ENCODE measurements at regions not wholly inside any gene's neighbourhood (a gene's known extent, or its start where the extent isn't known, plus 50 kb on each side); places are given as distances from the start of the nearest gene placed in this dataset.

DNA sequence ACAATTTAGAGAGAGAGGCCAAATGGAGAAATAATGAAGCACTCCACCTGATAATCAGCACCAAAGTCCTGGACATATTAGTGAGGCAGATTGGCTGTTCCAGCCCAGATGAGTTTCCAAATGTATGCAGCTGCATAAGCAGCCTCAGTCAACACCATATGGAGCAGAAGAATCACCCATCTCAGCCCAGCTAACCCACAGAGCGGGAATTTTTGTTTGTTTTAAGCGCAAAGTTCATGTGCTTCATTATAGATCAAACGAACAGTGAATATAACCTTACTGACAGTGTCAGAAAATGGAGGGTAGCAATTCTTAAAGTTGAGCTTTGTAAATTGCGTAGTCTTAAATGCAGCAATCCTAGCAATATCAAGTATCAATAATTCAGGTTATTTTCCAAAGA lies 234.0 kb upstream of the CEP162 start:
- DNase-seq = no peak

DNA sequence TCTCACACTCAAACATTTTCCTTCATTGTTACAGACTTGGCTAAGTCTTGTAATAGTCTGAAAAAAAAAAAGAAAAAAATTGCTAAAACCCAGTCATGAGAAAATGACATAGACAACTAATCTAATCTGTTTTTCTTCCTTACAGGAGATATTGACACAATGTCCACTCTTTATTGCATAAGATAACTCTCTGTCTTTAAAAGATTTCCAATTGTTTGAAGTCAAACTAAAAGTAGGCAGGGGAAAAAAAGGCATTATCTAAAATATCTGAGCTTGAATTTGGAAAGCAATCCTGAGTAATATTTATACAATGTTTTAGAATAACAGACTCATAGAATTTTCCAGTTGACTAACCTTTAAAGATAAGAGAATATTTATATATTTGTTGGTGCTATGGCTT lies 233.0 kb upstream of the CEP162 start:
- no peak for DNase-seq

DNA sequence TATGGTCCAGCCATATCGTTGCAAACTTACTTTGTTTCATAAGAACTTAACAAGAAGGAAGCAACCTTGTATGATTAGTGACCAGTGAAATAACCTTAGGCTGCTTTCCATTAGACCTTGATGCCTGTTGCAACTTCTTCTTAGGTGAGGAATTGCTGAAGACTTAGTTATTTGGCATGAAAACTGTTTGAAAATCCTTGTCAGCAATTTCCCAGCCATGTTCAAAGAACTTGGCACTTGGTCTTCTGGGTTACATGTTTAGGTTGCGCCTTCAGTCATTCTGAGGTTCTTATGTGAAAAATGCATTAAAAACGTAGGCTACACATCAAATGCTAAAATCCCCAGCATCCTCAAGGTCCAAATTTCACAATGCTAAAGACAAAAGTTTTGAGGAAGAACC lies 232.0 kb upstream of the CEP162 start:
- no peak for DNase-seq

DNA sequence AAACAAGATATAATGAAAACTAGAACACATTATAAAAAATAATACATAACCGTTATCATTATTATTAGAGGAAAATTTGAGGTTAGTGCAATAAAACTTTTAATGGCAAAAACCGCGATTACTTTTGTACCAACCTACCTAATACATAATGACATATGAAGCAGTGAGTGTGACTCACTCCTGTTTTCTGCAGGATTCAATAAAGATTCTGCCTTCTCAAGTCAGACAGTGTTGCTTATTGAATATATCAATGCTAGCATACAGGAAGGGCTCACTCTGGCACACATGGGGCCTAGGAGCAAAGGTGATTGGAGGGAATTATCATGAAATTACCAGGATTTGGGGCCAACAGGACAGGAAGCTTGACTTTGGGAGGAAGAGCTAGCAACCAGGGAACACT lies 230.8 kb upstream of the CEP162 start:
- no peak for DNase-seq

DNA sequence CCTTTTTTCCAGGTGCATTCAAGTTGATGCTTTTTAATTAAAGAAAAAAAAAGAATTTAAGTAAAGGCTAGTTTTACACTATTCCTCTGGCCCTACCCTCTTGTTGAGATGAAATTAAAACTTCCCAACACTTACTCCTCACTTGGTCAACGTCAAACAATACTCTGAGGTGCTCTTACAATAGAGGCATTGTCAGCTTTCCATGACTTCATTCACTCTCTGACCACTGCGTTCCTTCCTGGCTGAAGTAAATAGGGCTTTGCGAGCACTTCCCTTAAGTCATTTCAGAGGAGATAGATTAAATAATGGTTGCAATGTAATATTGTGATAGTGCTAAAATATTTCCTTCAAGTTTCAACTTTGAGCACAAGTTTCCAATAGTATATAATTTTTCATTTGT lies 229.8 kb upstream of the CEP162 start:
- DNase-seq = no peak

- DNase-seq = no peak
Measured at GRCh38 chr6:84456803-84457202, 229.4 kb upstream of the CEP162 start.

- no peak for DNase-seq
Measured at GRCh38 chr6:84455511-84456029, 228.1 kb upstream of the CEP162 start.

DNA sequence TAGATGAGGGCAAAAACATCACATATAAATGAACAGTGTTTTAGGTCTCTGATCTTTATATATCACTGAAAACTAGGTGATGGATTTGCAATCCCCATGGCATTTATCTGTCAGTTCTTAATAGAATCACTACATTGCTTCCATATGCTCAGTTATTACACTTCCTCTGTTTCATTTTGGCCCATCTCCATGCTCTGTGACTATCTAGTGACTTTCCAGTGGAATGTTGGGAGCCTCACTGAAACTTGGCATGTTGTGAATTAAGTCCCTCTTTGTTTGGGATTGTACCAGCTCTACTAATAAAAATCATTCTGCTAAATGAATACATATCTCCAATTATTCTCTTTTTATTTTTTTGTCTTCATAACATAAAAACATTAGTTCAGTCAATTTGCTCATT lies 226.1 kb upstream of the CEP162 start:
- DNase-seq = no peak

- DNase-seq = no peak
Measured at GRCh38 chr6:84450018-84450417, 222.6 kb upstream of the CEP162 start.

GRCh38 chr6:84449220-84449619 lies 221.8 kb upstream of the CEP162 start:
- no peak for DNase-seq

DNA sequence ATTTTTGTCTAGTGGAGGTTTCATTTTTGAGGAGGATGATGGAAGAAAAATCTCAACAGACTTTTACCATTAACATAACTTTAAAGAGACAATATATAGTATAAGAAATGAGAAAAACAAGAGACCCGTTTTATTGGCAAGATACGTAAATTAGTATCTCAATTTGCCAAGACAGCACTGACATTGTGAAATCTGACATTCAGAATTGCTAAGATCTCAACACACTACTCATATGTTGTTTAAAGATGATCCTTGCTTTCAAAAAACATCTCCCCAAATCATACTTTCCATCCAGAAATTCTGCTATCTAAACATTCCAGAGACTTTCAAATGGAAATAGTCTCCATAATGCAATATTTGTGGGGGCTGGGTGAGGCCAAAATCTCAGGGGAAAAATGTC lies 220.9 kb upstream of the CEP162 start:
- no peak for DNase-seq

GRCh38 chr6:84447651-84448050 lies 220.2 kb upstream of the CEP162 start:
- no peak for DNase-seq

GRCh38 chr6:84445068-84445467 lies 217.6 kb upstream of the CEP162 start:
- DNase-seq = no peak

DNA sequence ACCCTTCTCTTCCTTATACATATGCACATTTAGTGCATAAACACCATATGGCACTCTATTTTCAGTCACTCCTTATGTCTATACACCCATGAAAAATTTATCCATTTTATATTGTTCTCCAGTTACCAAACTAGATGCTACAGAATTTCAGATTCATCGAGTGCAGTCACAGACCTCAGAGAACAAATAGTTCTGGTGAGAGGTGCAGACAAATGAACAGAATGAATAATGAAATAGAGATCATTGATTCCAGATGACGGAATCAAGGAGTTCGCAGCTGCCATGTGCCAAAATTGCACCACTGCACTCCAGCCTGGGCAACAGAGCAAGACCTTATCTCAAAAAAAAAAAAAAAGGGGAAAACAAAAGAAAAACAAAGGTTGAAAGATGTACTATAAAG lies 214.8 kb upstream of the CEP162 start:
- DNase-seq = no peak

DNA sequence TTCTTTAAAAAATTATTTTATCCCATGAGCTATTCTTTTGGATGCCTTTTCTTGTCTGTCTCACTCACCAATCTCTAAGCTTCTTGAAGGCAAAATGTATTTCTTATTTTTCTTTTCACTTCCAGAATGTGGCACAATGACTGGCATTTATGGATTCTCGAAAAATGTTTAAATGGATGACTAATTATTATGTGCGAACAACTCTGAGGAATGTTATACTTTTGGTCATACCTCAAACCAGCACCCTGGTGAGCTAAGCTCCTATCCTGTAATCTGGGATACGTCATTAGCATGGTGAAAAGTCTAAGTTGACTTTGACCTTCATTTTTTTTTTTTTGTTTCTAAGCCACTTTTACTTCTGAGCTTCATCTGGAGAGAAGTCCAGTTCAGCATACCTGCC lies 214.0 kb upstream of the CEP162 start:
- DNase-seq = no peak

DNA sequence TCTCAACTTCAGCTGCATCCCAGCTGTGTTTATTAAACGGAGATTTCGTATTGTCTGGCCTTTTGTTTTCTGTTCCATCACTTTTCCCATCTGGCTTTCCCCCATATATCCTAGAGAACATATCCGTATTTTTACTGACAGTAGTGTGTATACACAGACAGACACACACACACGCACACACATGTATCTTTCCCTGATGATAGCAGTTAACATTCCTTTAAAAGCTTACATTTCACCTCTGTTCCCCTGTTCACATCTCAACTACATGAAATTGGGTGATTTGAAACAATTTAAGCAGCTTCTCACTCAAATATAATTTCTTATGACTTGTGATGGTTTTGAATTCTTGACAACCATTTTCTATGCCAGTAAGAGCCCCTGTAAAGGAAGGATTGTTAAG lies 207.1 kb upstream of the CEP162 start:
- DNase-seq = no peak

DNA sequence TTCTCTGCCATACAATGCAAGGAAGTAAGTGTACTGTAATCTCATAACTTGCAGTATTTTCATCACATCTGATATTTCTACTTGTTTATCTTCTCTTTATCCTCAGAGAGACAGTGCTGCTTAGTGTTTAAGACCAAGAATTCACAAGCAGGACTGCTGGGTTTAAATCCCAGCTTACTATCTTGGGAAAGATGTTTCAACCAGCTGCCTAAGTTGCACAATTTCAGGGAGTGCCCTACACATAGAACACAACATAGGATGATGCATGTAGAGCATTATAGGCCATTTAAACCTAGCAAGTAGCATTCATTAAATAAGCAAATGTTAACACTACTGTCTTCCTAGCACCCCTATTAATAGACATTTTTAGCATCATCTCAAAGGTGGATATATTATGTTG lies 205.2 kb upstream of the CEP162 start:
- DNase-seq = no peak

DNA sequence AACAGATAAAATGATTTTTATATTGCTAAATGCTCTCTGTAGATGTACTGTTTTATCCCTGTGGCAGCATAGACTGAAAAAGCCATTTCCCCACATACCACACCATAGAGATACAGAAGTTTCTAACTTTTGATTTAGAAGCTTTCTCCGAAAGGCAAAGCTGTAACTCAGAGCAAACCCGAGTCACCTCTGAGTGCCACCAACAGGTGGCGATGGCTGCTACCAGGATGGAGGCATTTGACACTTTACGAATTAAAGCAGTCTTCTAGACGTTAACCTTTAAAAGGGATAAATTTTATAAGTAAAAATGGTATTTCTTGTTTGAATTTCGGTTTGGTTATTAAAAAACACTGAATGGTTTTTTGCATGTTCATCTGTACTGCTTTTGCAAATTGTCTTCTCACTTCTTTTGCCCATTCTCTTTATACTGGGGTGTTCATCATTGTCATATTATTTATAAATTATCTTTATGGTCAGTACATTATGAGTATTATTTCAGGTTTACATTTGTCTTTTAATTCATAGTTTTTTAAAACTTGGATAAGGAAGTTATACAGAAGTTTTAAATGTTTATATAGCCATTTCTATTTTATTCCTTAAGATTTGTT lies 201.0 kb upstream of the CEP162 start:
- DNase-seq = peak; percentile 0

GRCh38 chr6:84425971-84426705 lies 198.7 kb upstream of the CEP162 start:
- no peak for DNase-seq

DNA sequence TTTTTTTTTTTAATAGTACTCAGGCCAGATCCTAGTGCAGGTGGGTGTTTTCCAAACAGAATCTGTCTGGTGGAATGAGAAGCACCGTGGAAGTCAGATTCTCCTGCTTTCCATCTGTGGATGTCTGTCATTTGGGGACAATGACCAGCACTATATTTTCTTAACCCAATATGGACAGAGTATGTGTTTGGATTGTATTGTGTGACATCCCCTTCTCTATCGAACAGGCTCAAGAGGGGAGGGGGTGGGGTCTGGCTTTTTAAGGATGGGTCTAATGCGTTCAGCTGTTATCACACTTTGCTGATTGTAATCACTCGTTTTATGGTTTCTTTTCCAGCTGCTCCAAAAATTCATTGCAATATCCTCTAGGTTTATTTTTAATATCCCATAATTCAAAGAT lies 197.5 kb upstream of the CEP162 start:
- no peak for DNase-seq

DNA sequence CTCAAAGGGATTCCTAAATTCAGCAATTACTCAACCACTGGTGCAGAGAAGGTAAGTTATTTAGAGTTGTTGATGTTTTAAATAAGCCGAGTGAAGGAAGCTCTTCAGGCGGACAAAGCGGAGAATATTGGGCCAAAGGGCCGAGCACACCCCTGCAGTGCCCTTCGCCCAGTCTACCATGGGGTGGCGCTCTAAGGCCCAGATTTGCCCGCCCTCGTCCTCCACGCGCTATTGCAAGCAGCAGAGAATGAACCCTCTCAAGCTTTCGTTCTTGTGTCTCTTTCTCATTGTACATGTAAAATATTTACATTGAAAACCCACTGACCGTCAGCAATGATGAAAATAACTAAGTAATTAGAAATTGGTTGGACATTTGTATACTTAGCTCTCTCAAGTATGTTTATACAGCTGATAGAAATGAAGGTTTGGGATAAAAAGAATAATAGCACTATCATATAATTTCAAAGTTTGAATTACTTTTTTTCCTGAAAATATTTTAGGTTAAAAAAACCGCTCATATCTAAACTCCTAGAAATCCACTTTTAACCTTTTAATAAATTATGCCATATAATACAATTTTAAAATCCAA lies 195.0 kb upstream of the CEP162 start:
- no peak for DNase-seq

DNA sequence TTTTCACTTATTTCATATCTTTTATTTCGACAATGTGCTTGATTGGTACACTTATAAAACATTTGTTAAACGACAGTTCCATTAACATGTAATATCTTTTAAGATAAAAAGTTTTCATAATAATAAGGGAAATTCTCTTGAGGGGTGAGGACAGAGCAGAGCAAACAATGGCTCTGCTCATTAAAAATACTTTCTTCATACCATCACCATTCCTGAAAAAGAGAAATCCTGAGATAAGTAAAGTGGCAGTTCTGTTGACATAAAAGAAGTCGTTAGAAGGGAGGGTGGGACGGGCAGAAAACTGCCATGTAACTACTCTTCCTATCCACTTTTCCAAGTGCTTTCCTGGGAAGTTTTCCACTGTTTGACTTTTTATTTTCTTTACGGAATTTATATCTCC lies 193.6 kb upstream of the CEP162 start:
- no peak for DNase-seq

DNA sequence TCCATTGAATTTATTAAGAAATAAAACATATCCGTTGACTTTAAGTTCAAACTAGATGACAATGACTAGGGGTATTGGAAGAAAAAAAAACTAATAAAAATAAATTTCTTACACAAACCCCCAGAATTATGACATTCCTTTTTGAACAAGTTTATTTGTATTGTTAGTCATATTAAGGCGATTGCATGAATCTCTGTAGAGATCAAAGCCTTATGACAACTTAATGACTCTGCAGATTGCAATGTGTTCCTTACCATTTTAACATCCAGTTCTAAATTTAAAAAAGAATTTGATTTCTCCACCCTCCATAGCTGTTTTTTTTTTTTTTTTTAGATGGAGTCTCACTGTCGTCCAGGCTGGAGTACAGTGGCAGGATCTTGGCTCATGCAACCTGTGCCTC lies 189.8 kb upstream of the CEP162 start:
- DNase-seq = no peak

DNA sequence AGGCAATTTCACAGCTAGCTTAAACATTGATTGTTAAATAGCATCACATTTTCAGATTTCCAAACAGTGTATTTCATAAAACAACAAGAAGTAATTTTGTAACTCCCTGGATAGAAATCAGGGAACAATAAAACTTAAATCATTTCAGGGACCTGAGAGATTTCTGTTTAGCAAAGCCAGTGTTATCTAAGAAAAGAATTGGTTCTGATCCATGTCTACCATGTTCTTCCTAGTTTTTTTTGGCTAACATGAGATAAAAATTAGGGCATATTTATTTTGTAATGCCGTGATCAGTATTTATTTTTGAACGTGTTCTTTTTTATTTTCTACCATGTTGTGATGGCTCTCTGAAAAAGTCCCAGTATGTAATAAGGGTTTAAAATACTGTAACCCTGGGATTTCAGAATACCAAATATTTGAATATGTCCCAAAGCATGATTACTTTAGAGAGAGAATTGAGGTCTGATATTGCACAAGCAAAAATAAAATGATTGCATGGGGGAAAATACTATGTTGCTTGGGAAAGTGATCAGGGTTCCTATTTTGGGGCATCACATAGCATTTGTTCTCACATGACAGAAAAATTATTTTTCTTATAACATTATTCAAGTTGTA lies 188.7 kb upstream of the CEP162 start:
- no peak for DNase-seq
